ENCODE measurements at regions not wholly inside any gene's neighbourhood (a gene's known extent, or its start where the extent isn't known, plus 50 kb on each side); places are given as distances from the start of the nearest gene placed in this dataset.
A peak's percentile ranks its signal among the peaks of the same experiment; 100 is the strongest.

- no peak for ATAC-seq
- Mint-ChIP-seq H3K27ac (no peak overlapping the region), H3K27me3 (peaks cover 8% of the 10 kb centered on the region), H3K4me1 (no peaks in the 10 kb centered on the region), H3K9me3 (no peaks in the 10 kb centered on the region), H3K4me3 (no peak overlapping the region)
- no peak for DNase-seq
These were observed 51.2 kb upstream of the ABCC4 start for GRCh38 chr13:95352486-95352885.

- no peak overlapping the region for H3K4me3 Mint-ChIP-seq
- DNase-seq (no peak), ATAC-seq (no peak)
- H3K27me3 Mint-ChIP-seq: peaks cover 8% of the 10 kb centered on the region
- H3K27ac Mint-ChIP-seq: no peak overlapping the region
- no peaks in the 10 kb centered on the region for H3K9me3 Mint-ChIP-seq
- no peaks in the 10 kb centered on the region for H3K4me1 Mint-ChIP-seq
These were observed 52.9 kb upstream of the ABCC4 start for GRCh38 chr13:95354156-95354555.

- no peak overlapping the region for H3K27ac Mint-ChIP-seq
- H3K4me1 Mint-ChIP-seq: no peaks in the 10 kb centered on the region
- ATAC-seq (no peak), DNase-seq (no peak)
- no peaks in the 10 kb centered on the region for H3K9me3 Mint-ChIP-seq
- H3K27me3 Mint-ChIP-seq: peaks cover 8% of the 10 kb centered on the region
- no peak overlapping the region for H3K4me3 Mint-ChIP-seq
These were observed 53.6 kb upstream of the ABCC4 start for GRCh38 chr13:95354680-95355487.

- Mint-ChIP-seq H3K4me3 (no peak overlapping the region), H3K27ac (no peak overlapping the region), H3K4me1 (no peaks in the 10 kb centered on the region), H3K9me3 (no peaks in the 10 kb centered on the region), H3K27me3 (peaks cover 8% of the 10 kb centered on the region)
- DNase-seq (no peak), ATAC-seq (no peak)
These were observed 54.2 kb upstream of the ABCC4 start for GRCh38 chr13:95355494-95355893.

- DNase-seq (no peak), ATAC-seq (no peak)
- no peaks in the 10 kb centered on the region for H3K9me3 Mint-ChIP-seq
- H3K27me3 Mint-ChIP-seq: peaks cover 8% of the 10 kb centered on the region
- no peak overlapping the region for H3K27ac Mint-ChIP-seq
- H3K4me1 Mint-ChIP-seq: no peaks in the 10 kb centered on the region
- H3K4me3 Mint-ChIP-seq: no peak overlapping the region
These were observed 55.7 kb upstream of the ABCC4 start for GRCh38 chr13:95356916-95357315.

- no peak for DNase-seq
- Mint-ChIP-seq H3K27me3 (peaks cover 8% of the 10 kb centered on the region), H3K9me3 (no peaks in the 10 kb centered on the region), H3K27ac (no peak overlapping the region), H3K4me1 (no peaks in the 10 kb centered on the region), H3K4me3 (no peak overlapping the region)
- no peak for ATAC-seq
These were observed 56.6 kb upstream of the ABCC4 start for GRCh38 chr13:95357875-95358274.

- H3K4me1 Mint-ChIP-seq: no peaks in the 10 kb centered on the region
- no peak overlapping the region for H3K27ac Mint-ChIP-seq
- no peaks in the 10 kb centered on the region for H3K27me3 Mint-ChIP-seq
- DNase-seq (no peak), ATAC-seq (no peak)
- no peak overlapping the region for H3K4me3 Mint-ChIP-seq
- no peaks in the 10 kb centered on the region for H3K9me3 Mint-ChIP-seq
These were observed 58.8 kb upstream of the ABCC4 start for GRCh38 chr13:95360052-95360451.

- Mint-ChIP-seq H3K27me3 (no peaks in the 10 kb centered on the region), H3K9me3 (no peaks in the 10 kb centered on the region), H3K27ac (no peak overlapping the region), H3K4me3 (no peak overlapping the region), H3K4me1 (no peaks in the 10 kb centered on the region)
- no peak for DNase-seq
- ATAC-seq: no peak
These were observed 59.3 kb upstream of the ABCC4 start for GRCh38 chr13:95360464-95361097.

- H3K9me3 Mint-ChIP-seq: no peaks in the 10 kb centered on the region
- no peaks in the 10 kb centered on the region for H3K27me3 Mint-ChIP-seq
- H3K4me3 Mint-ChIP-seq: no peak overlapping the region
- no peak overlapping the region for H3K27ac Mint-ChIP-seq
- H3K4me1 Mint-ChIP-seq: no peaks in the 10 kb centered on the region
- ATAC-seq: no peak
- DNase-seq: no peak
These were observed 60.4 kb upstream of the ABCC4 start for GRCh38 chr13:95361686-95362085.

- H3K27me3 Mint-ChIP-seq: no peaks in the 10 kb centered on the region
- ATAC-seq (no peak), DNase-seq (no peak)
- no peaks in the 10 kb centered on the region for H3K4me1 Mint-ChIP-seq
- no peak overlapping the region for H3K27ac Mint-ChIP-seq
- no peak overlapping the region for H3K4me3 Mint-ChIP-seq
- H3K9me3 Mint-ChIP-seq: no peaks in the 10 kb centered on the region
These were observed 61.4 kb upstream of the ABCC4 start for GRCh38 chr13:95362666-95363065.

GRCh38 chr13:95367309-95367843 lies 66.1 kb upstream of the ABCC4 start:
- ATAC-seq (no peak), DNase-seq (no peak)
- H3K9me3 Mint-ChIP-seq: peaks cover 0 to 7% of the 10 kb centered on the region in 2 donors
- H3K4me1 Mint-ChIP-seq: no peaks in the 10 kb centered on the region
- no peak overlapping the region for H3K4me3 Mint-ChIP-seq
- H3K27me3 Mint-ChIP-seq: no peaks in the 10 kb centered on the region
- H3K27ac Mint-ChIP-seq: no peak overlapping the region

- Mint-ChIP-seq H3K27me3 (no peaks in the 10 kb centered on the region), H3K9me3 (peaks cover 0 to 7% of the 10 kb centered on the region in 2 donors), H3K4me1 (no peaks in the 10 kb centered on the region), H3K4me3 (no peak overlapping the region), H3K27ac (no peak overlapping the region)
- ATAC-seq: no peak
- DNase-seq: no peak
These were observed 67.7 kb upstream of the ABCC4 start for GRCh38 chr13:95368998-95369397.

- Mint-ChIP-seq H3K27ac (no peak overlapping the region), H3K4me3 (no peak overlapping the region), H3K27me3 (peaks cover 8% of the 10 kb centered on the region), H3K9me3 (no peaks in the 10 kb centered on the region), H3K4me1 (no peaks in the 10 kb centered on the region)
- DNase-seq: no peak
- ATAC-seq: no peak
These were observed 74.5 kb upstream of the ABCC4 start for GRCh38 chr13:95375706-95376105.

- DNase-seq (no peak), ATAC-seq (no peak)
- Mint-ChIP-seq H3K27ac (no peak overlapping the region), H3K4me3 (no peak overlapping the region), H3K27me3 (peaks cover 8% of the 10 kb centered on the region), H3K9me3 (no peaks in the 10 kb centered on the region), H3K4me1 (no peaks in the 10 kb centered on the region)
These were observed 77.4 kb upstream of the ABCC4 start for GRCh38 chr13:95378603-95379002.

GRCh38 chr13:95380468-95381211 lies 79.4 kb upstream of the ABCC4 start:
- H3K4me3 Mint-ChIP-seq: no peak overlapping the region
- DNase-seq: peak; percentile 58 to 71
- H3K27me3 Mint-ChIP-seq: no peaks in the 10 kb centered on the region
- H3K9me3 Mint-ChIP-seq: no peaks in the 10 kb centered on the region
- H3K27ac Mint-ChIP-seq: peak overlapping the region in 1 of 2 donors; percentile 21
- ATAC-seq: peak; percentile 92
- H3K4me1 Mint-ChIP-seq: no peaks in the 10 kb centered on the region

- Mint-ChIP-seq H3K4me1 (no peaks in the 10 kb centered on the region), H3K4me3 (no peak overlapping the region), H3K9me3 (no peaks in the 10 kb centered on the region), H3K27ac (peak overlapping the region in 1 of 2 donors; percentile 63), H3K27me3 (no peaks in the 10 kb centered on the region)
- DNase-seq (no peak), ATAC-seq (no peak)
These were observed 79.9 kb upstream of the ABCC4 start for GRCh38 chr13:95381212-95381527.

Measured in stimulated activated naive CD8-positive, alpha-beta T cell treated with anti-CD3 and anti-CD28 coated beads, Interleukin-15, amount 100 ng/mL, for 72 hours (primary cell).